ENCODE measurements at regions not wholly inside any gene's neighbourhood (a gene's known extent, or its start where the extent isn't known, plus 50 kb on each side); places are given as distances from the start of the nearest gene placed in this dataset.

GRCh38 chr7:145582742-145583303 lies 533.8 kb upstream of the CNTNAP2 start:
- TF ChIP-seq CTCF (conservative IDR thresholded peaks at IDR 0.05; ENCODE audit: low read length): no peak
- TF ChIP-seq EZH2phosphoT487 (IDR thresholded peaks at IDR 0.05; ENCODE audit: borderline replicate concordance, low read depth, low read length): no peak

Data from OCI-LY7 (cell line).